ENCODE measurements at regions not wholly inside any gene's neighbourhood (a gene's known extent, or its start where the extent isn't known, plus 50 kb on each side); places are given as distances from the start of the nearest gene placed in this dataset.

DNA sequence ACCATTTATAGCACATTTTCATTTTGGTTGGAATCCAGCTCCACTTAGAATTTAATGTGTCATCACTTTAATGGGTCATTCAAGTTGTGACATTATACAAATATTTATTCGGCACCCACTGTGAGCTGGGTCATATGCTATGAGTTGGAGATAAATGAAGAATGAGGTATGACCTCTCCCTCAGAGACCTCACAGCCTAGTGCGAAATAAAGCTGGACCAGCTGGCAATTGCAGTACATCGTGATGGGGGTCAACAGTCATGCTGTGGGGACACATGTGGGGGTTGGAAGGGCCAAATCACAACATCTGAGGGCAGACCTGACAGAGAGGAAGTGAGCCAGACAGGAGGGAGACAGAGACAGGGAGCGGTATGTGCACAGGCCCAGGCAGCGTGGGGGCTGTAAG, 175.4 kb downstream of the MAIP1 start:
- TF ChIP-seq POLR2AphosphoS5 (IDR thresholded peaks at IDR 0.05): no peak
- TF ChIP-seq, protein P1, sequence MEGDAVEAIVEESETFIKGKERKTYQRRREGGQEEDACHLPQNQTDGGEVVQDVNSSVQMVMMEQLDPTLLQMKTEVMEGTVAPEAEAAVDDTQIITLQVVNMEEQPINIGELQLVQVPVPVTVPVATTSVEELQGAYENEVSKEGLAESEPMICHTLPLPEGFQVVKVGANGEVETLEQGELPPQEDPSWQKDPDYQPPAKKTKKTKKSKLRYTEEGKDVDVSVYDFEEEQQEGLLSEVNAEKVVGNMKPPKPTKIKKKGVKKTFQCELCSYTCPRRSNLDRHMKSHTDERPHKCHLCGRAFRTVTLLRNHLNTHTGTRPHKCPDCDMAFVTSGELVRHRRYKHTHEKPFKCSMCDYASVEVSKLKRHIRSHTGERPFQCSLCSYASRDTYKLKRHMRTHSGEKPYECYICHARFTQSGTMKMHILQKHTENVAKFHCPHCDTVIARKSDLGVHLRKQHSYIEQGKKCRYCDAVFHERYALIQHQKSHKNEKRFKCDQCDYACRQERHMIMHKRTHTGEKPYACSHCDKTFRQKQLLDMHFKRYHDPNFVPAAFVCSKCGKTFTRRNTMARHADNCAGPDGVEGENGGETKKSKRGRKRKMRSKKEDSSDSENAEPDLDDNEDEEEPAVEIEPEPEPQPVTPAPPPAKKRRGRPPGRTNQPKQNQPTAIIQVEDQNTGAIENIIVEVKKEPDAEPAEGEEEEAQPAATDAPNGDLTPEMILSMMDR (IDR thresholded peaks at IDR 0.05): no peak
- no peak for TF ChIP-seq POLR2A (IDR thresholded peaks at IDR 0.05)

All from transverse colon (tissue), 4 donors.